K562 (cell line): ENCODE measurements at regions not wholly inside any gene's neighbourhood (a gene's known extent, or its start where the extent isn't known, plus 50 kb on each side); places are given as distances from the start of the nearest gene placed in this dataset.

Source experiments
- ATAC-seq: fragments of 200-7000 bp; cut with Tn5 transposase; 3 replicates; pipeline ENCODE4 v1.9.1; 2020; ENCODE audit warnings: moderate library complexity
- BruUV-seq: library from RNA; stranded (reverse); fragments of 400-500 nt; replicated peaks from 2 replicates; lab custom pipeline; 2021; lab: Mats Ljungman, UMichigan
- CTCF ChIA-PET: fragments of 300-600 bp; formaldehyde crosslinking; extraction: SDS; loops from one replicate; lab custom pipeline; 2021; ENCODE audit warnings: low intra/inter-chr PET ratio; lab: Yijun Ruan, JAX
- POLR2A ChIA-PET: fragments of 300-600, 350-650 bp; sonication (Branson Sonifier 250); formaldehyde crosslinking; extraction: SDS; loops from one replicate; lab custom pipeline; 2021; ENCODE audit warnings: antibody characterized with exemption, inconsistent platforms; lab: Yijun Ruan, JAX
- DNase-seq, 4 experiments: peaks; one replicate each; pipeline versions ENCODE4 v3.0.0 to v3.0.0-alpha.2; 2011 to 2018; ENCODE audit warnings: low spot score in 3 of 4, mixed read lengths in 3 of 4; ENCODE audit errors: extremely low read depth in 1 of 4
- FAIRE-seq: peaks from 2 replicates; lab custom pipeline; 2011; peaks lifted over from hg19 to GRCh38; lab: Jason Lieb, UNC
- H2AFZ ChIP-seq: 2 replicates; pipeline ENCODE4 v1.6.0; 2011; ENCODE audit warnings: low read depth, low read length, control low read depth, inconsistent platforms
- H3K27ac ChIP-seq: fragments of 200-600 bp; 3 replicates; pipeline ENCODE4 v1.8.0; 2011; ENCODE audit warnings: low read depth, mild to moderate bottlenecking, control low read depth, inconsistent platforms, low read length, moderate library complexity, mixed read lengths; ENCODE audit errors: extremely low read depth
- H3K27me3 ChIP-seq, 2 experiments: fragments of 300-600 bp in 1 of 2; 2 replicates in 1 of 2; 3 replicates in 1 of 2; pipeline versions ENCODE4 v1.6.0 to v1.8.0; 2011; ENCODE audit warnings: inconsistent platforms in 2 of 2, low read length in 2 of 2, mild to moderate bottlenecking in 1 of 2, mixed read lengths in 1 of 2, moderate library complexity in 1 of 2; ENCODE audit not compliant: control insufficient read depth in 2 of 2, insufficient read depth in 2 of 2
- H3K36me3 ChIP-seq: fragments of 300-600 bp; 3 replicates; pipeline ENCODE4 v1.8.0; 2011; ENCODE audit warnings: mild to moderate bottlenecking, low read length, inconsistent platforms; ENCODE audit not compliant: control insufficient read depth, insufficient read depth
- H3K4me1 ChIP-seq, 2 experiments: fragments of 200-600 bp in 1 of 2; replicated peaks in 1 of 2; 2 replicates in 1 of 2; 3 replicates in 1 of 2; pipeline versions ENCODE4 v1.5.1 to v1.8.0; 2011; ENCODE audit warnings: inconsistent platforms in 2 of 2, low read length in 2 of 2, mild to moderate bottlenecking in 1 of 2, mixed read lengths in 1 of 2, moderate library complexity in 1 of 2; ENCODE audit not compliant: control insufficient read depth in 2 of 2, insufficient read depth in 2 of 2
- H3K4me2 ChIP-seq: 2 replicates; pipeline ENCODE4 v1.6.1; 2011; ENCODE audit warnings: low read length, control low read depth, inconsistent platforms, mixed read lengths; ENCODE audit not compliant: insufficient read depth
- H3K4me3 ChIP-seq: fragments of 200-600 bp; sonication (generic), shearing (Covaris generic); 2 replicates; pipeline ENCODE4 v1.5.1; 2016; ENCODE audit warnings: control low read depth, inconsistent platforms
- H3K79me2 ChIP-seq: fragments of 200-600 bp; 3 replicates; pipeline ENCODE4 v1.8.0; 2011; ENCODE audit warnings: low read length, inconsistent platforms; ENCODE audit not compliant: control insufficient read depth, insufficient read depth
- H3K9ac ChIP-seq, 2 experiments: 2 replicates each; pipeline versions ENCODE4 v1.6.0 to v1.6.1; 2011; ENCODE audit warnings: low read depth in 2 of 2, low read length in 2 of 2, control low read depth in 1 of 2, inconsistent platforms in 1 of 2, mild to moderate bottlenecking in 1 of 2, mixed read lengths in 1 of 2; ENCODE audit not compliant: insufficient read depth in 1 of 2
- H3K9me1 ChIP-seq: one replicate; pipeline ENCODE4 v1.6.0; 2011; ENCODE audit warnings: inconsistent platforms, mild to moderate bottlenecking, low read length, moderate library complexity; ENCODE audit not compliant: control insufficient read depth, insufficient read depth
- H3K9me3 ChIP-seq: replicated peaks from 2 replicates; pipeline ENCODE4 v1.5.1; 2011; ENCODE audit warnings: low read depth, low read length, inconsistent platforms; ENCODE audit not compliant: control insufficient read depth, insufficient read depth
- H4K20me1 ChIP-seq: replicated peaks from 2 replicates; pipeline ENCODE4 v1.6.1; 2011; ENCODE audit warnings: low read length, inconsistent platforms, mixed read lengths; ENCODE audit not compliant: control insufficient read depth, insufficient read depth
- CBX8 ChIP-seq: fragments of 200-600 bp; sonication (generic); IDR thresholded peaks from 2 replicates; pipeline ENCODE4 v1.6.1; 2012; ENCODE audit warnings: borderline replicate concordance, mixed run types, low read depth, mild to moderate bottlenecking, moderate library complexity, mixed read lengths, low read length, control low read depth, inconsistent platforms; ENCODE audit not compliant: poor library complexity, severe bottlenecking; ENCODE audit errors: extremely low read depth
- DACH1 ChIP-seq: fragments of 450-650 bp; IDR thresholded peaks from 2 replicates; pipeline ENCODE4 v1.6.1; 2018; ENCODE audit not compliant: partially characterized antibody
- HCFC1 ChIP-seq: IDR thresholded peaks from 2 replicates; pipeline ENCODE4 v1.6.1; 2012; ENCODE audit warnings: low read depth, low read length, improper control_type of control experiment
- MCM5 ChIP-seq: fragments of 450-650 bp; IDR thresholded peaks from 2 replicates; pipeline ENCODE4 v1.6.1; 2016; ENCODE audit warnings: low read depth
- MTA3 ChIP-seq: fragments of 450-650 bp; formaldehyde crosslinking; IDR thresholded peaks from 2 replicates; pipeline ENCODE4 v1.6.1; 2017; ENCODE audit warnings: mild to moderate bottlenecking, borderline replicate concordance
- NELFE ChIP-seq: IDR thresholded peaks from 2 replicates; pipeline ENCODE4 v1.6.1; 2011; ENCODE audit warnings: mild to moderate bottlenecking; ENCODE audit not compliant: insufficient read depth, insufficient read length
- NFE2 ChIP-seq: IDR thresholded peaks from 2 replicates; pipeline ENCODE4 v1.6.1; 2014; ENCODE audit warnings: antibody characterized with exemption, low read depth
- NFRKB ChIP-seq: fragments of 450-650 bp; IDR thresholded peaks from 2 replicates; pipeline ENCODE4 v1.6.1; 2016; ENCODE audit warnings: low read depth
- RFX7 ChIP-seq: fragments of 250-450 bp; sonication (Bioruptor Pico); IDR thresholded peaks from 2 replicates; pipeline ENCODE4 v1.5.1; 2021; ENCODE audit warnings: mild to moderate bottlenecking
- SNIP1 ChIP-seq: fragments of 450-650 bp; IDR thresholded peaks from 2 replicates; pipeline ENCODE4 v1.7.1; 2017; ENCODE audit warnings: low read depth, mild to moderate bottlenecking
- STAT5A ChIP-seq: IDR thresholded peaks from 2 replicates; pipeline ENCODE4 v1.6.1; 2012; ENCODE audit warnings: low read length, inconsistent platforms, borderline replicate concordance
- ZBTB33 ChIP-seq: sonication (generic); formaldehyde crosslinking; IDR thresholded peaks from 2 replicates; pipeline ENCODE4 v1.8.1; 2023; ENCODE audit warnings: mild to moderate bottlenecking, missing genetic modification reagents
- ZKSCAN8 ChIP-seq: fragments of 200-800 bp; sonication (Bioruptor generic); IDR thresholded peaks from 2 replicates; pipeline ENCODE4 v1.6.1; 2016; ENCODE audit warnings: missing genetic modification characterization, missing compliant biosample characterization
- ZNF282 ChIP-seq: sonication (generic); formaldehyde crosslinking; IDR thresholded peaks from 2 replicates; pipeline ENCODE4 v1.8.1; 2023; ENCODE audit warnings: missing genetic modification reagents
- WGBS: fragments of 100-300 bp; shearing (Covaris generic); methylation state at CpG from one replicate; pipeline ENCODE4 v1.1.6; 2016; ENCODE audit warnings: low coverage, mixed read lengths; ENCODE audit not compliant: insufficient coverage; ENCODE audit errors: missing lambda C conversion rate; 5-methylcytosine and 5-hydroxymethylcytosine counted together
- in situ Hi-C: fragments of 300-500 bp; cut with MboI; formaldehyde crosslinking; loops from 4 replicates; pipeline ENCODE4 v1.15.0; 2018; ENCODE audit warnings: inconsistent platforms, mixed read lengths
- intact Hi-C: fragments of 100-400 bp; cut with micrococcal nuclease; formaldehyde crosslinking; loops from 2 replicates; pipeline ENCODE4 v1.14.2; 2022

GRCh38 chr5:163993126-163993525 is 487.7 kb downstream of the MAT2B start:
- Histone ChIP-seq H2AFZ (no peak overlapping the region), H3K4me2 (no peak overlapping the region), H3K4me1 (no peaks in the 10 kb centered on the region), H3K9ac (no peak overlapping the region), H3K4me3 (no peak overlapping the region), H4K20me1 (no peaks in the 10 kb centered on the region), H3K27me3 (no peaks in the 10 kb centered on the region), H3K27ac (no peak overlapping the region), H3K9me3 (no peaks in the 10 kb centered on the region), H3K9me1 (no peaks in the 10 kb centered on the region), H3K79me2 (no peaks in the 10 kb centered on the region), H3K36me3 (no peaks in the 10 kb centered on the region)
- in situ Hi-C loops, result no loop called here
- ATAC-seq (no peak), DNase-seq (no peak), FAIRE-seq (no peak)
- 3% methylated on average over 6 of the region's 6 CpGs for WGBS
- TF ChIP-seq MTA3, result no peak
- TF ChIP-seq HCFC1, result no peak
- no peak for TF ChIP-seq NFRKB
- no peak for TF ChIP-seq NELFE
- no peak for TF ChIP-seq RFX7 (CRISPR knock-in tag)
- TF ChIP-seq ZKSCAN8 (CRISPR knock-in tag), result no peak
- TF ChIP-seq ZBTB33 (CRISPR knock-in tag), result no peak
- no peak for TF ChIP-seq STAT5A
- TF ChIP-seq MCM5, result no peak
- no peak for TF ChIP-seq DACH1
- no peak for TF ChIP-seq NFE2
- no peak for TF ChIP-seq ZNF282 (CRISPR knock-in tag)
- TF ChIP-seq CBX8, result no peak
- TF ChIP-seq SNIP1, result no peak
- ChIA-PET CTCF (no interaction called here), POLR2A (no interaction called here)
- no TSS peak for BruUV-seq
- intact Hi-C loops, result no loop called here
